ENCODE measurements at regions not wholly inside any gene's neighbourhood (a gene's known extent, or its start where the extent isn't known, plus 50 kb on each side); places are given as distances from the start of the nearest gene placed in this dataset.

GRCh38 chr7:35329026-35329425, 75.1 kb upstream of the TBX20 start:
- H2BK12ac ChIP-seq (ENCODE audit: low read length): no peak overlapping the region
- no peaks in the 10 kb centered on the region for H3K27me3 ChIP-seq (ENCODE audit: control insufficient read depth in 3 of 3, insufficient read depth in 3 of 3, low read depth in 1 of 3, low read length in 3 of 3)
- no peak for DNase-seq (ENCODE audit: low spot score)
- no peak overlapping the region for H3K27ac ChIP-seq (replicated peaks; ENCODE audit: low read length)
- peaks cover 0 to 4% of the 10 kb centered on the region in 2 donors for H3K4me1 ChIP-seq (ENCODE audit: control insufficient read depth in 2 of 2, insufficient read depth in 1 of 2, low read depth in 1 of 2, low read length in 2 of 2)
- H2BK5ac ChIP-seq (ENCODE audit: low read length): no peak overlapping the region
- no peak overlapping the region for H3K4me3 ChIP-seq (ENCODE audit: low read length in 2 of 2)
- no peaks in the 10 kb centered on the region for H3K9me3 ChIP-seq (replicated peaks in 1 of 2; ENCODE audit: control insufficient read depth in 2 of 2, insufficient read depth in 1 of 2, low read depth in 1 of 2, low read length in 2 of 2)
- H2AFZ ChIP-seq (ENCODE audit: low read length): no peak overlapping the region
- H3K4ac ChIP-seq (ENCODE audit: low read length): no peak overlapping the region
- H2BK120ac ChIP-seq (ENCODE audit: low read depth, low read length): no peak overlapping the region
- H3K36me3 ChIP-seq (replicated peaks in 1 of 2; ENCODE audit: control insufficient read depth in 2 of 2, insufficient read depth in 2 of 2, low read length in 2 of 2): no peaks in the 10 kb centered on the region
- no peak overlapping the region for H2AK5ac ChIP-seq (ENCODE audit: low read depth, low read length)
- no peak overlapping the region for H3K14ac ChIP-seq (ENCODE audit: low read length)
- H3K79me1 ChIP-seq (ENCODE audit: low read depth, low read length): no peaks in the 10 kb centered on the region
- no peak overlapping the region for H3K23ac ChIP-seq (ENCODE audit: low read depth, low read length, poor library complexity)
- no peak overlapping the region for H4K91ac ChIP-seq (ENCODE audit: low read depth, low read length, poor library complexity)
- H3K9ac ChIP-seq (ENCODE audit: low read depth, low read length, poor library complexity): no peak overlapping the region
- no CpG with 5 or more reads among the region's 1 CpG for WGBS, 2 donors (ENCODE audit: extremely low coverage in 2 of 2, insufficient read length in 2 of 2, insufficient replicate concordance in 1 of 2)
- H3K18ac ChIP-seq (ENCODE audit: low read length): no peak overlapping the region
- no peak overlapping the region for H3K4me2 ChIP-seq (ENCODE audit: insufficient read depth, low read length, poor library complexity, severe bottlenecking)
- H2BK15ac ChIP-seq (ENCODE audit: low read length): no peak overlapping the region
- no peak overlapping the region for H4K8ac ChIP-seq (ENCODE audit: low read depth, low read length)

- H2BK5ac ChIP-seq (ENCODE audit: low read length): no peak overlapping the region
- H2AFZ ChIP-seq (ENCODE audit: low read length): no peak overlapping the region
- H3K9me3 ChIP-seq (replicated peaks in 1 of 2; ENCODE audit: control insufficient read depth in 2 of 2, insufficient read depth in 1 of 2, low read depth in 1 of 2, low read length in 2 of 2): peaks cover 0 to 3% of the 10 kb centered on the region in 2 donors
- no peaks in the 10 kb centered on the region for H3K27me3 ChIP-seq (ENCODE audit: control insufficient read depth in 3 of 3, insufficient read depth in 3 of 3, low read depth in 1 of 3, low read length in 3 of 3)
- no peak overlapping the region for H4K8ac ChIP-seq (ENCODE audit: low read depth, low read length)
- H2BK12ac ChIP-seq (ENCODE audit: low read length): no peak overlapping the region
- H3K18ac ChIP-seq (ENCODE audit: low read length): no peak overlapping the region
- H3K36me3 ChIP-seq (replicated peaks in 1 of 2; ENCODE audit: control insufficient read depth in 2 of 2, insufficient read depth in 2 of 2, low read length in 2 of 2): no peaks in the 10 kb centered on the region
- no peak overlapping the region for H2BK120ac ChIP-seq (ENCODE audit: low read depth, low read length)
- no peak overlapping the region for H3K4me2 ChIP-seq (ENCODE audit: insufficient read depth, low read length, poor library complexity, severe bottlenecking)
- H2AK5ac ChIP-seq (ENCODE audit: low read depth, low read length): no peak overlapping the region
- no peak overlapping the region for H3K23ac ChIP-seq (ENCODE audit: low read depth, low read length, poor library complexity)
- no CpG with 5 or more reads among the region's 4 CpGs for WGBS, 2 donors (ENCODE audit: extremely low coverage in 2 of 2, insufficient read length in 2 of 2, insufficient replicate concordance in 1 of 2)
- no peak overlapping the region for H3K4ac ChIP-seq (ENCODE audit: low read length)
- no peak overlapping the region for H3K9ac ChIP-seq (ENCODE audit: low read depth, low read length, poor library complexity)
- H2BK15ac ChIP-seq (ENCODE audit: low read length): no peak overlapping the region
- no peak overlapping the region for H4K91ac ChIP-seq (ENCODE audit: low read depth, low read length, poor library complexity)
- H3K79me1 ChIP-seq (ENCODE audit: low read depth, low read length): no peaks in the 10 kb centered on the region
- no peak overlapping the region for H3K14ac ChIP-seq (ENCODE audit: low read length)
- H3K4me3 ChIP-seq (ENCODE audit: low read length in 2 of 2): no peak overlapping the region
- DNase-seq (ENCODE audit: low spot score): peak; percentile 32
- no peak overlapping the region for H3K27ac ChIP-seq (replicated peaks; ENCODE audit: low read length)
- H3K4me1 ChIP-seq (ENCODE audit: control insufficient read depth in 2 of 2, insufficient read depth in 1 of 2, low read depth in 1 of 2, low read length in 2 of 2): peaks cover 0 to 9% of the 10 kb centered on the region in 2 donors
These were observed 65.7 kb upstream of the TBX20 start for GRCh38 chr7:35319606-35320005.

- no peak overlapping the region for H4K8ac ChIP-seq (ENCODE audit: low read depth, low read length)
- H2BK120ac ChIP-seq (ENCODE audit: low read depth, low read length): no peak overlapping the region
- H3K9me3 ChIP-seq (replicated peaks in 1 of 2; ENCODE audit: control insufficient read depth in 2 of 2, insufficient read depth in 1 of 2, low read depth in 1 of 2, low read length in 2 of 2): no peaks in the 10 kb centered on the region
- no peaks in the 10 kb centered on the region for H3K79me1 ChIP-seq (ENCODE audit: low read depth, low read length)
- H2BK15ac ChIP-seq (ENCODE audit: low read length): no peak overlapping the region
- H4K91ac ChIP-seq (ENCODE audit: low read depth, low read length, poor library complexity): no peak overlapping the region
- H3K4ac ChIP-seq (ENCODE audit: low read length): no peak overlapping the region
- H3K4me3 ChIP-seq (ENCODE audit: low read length in 2 of 2): no peak overlapping the region
- H3K14ac ChIP-seq (ENCODE audit: low read length): no peak overlapping the region
- no peak overlapping the region for H2BK5ac ChIP-seq (ENCODE audit: low read length)
- no CpG with 5 or more reads among the region's 1 CpG for WGBS, 2 donors (ENCODE audit: extremely low coverage in 2 of 2, insufficient read length in 2 of 2, insufficient replicate concordance in 1 of 2)
- H3K18ac ChIP-seq (ENCODE audit: low read length): no peak overlapping the region
- peaks cover 0 to 9% of the 10 kb centered on the region in 2 donors for H3K4me1 ChIP-seq (ENCODE audit: control insufficient read depth in 2 of 2, insufficient read depth in 1 of 2, low read depth in 1 of 2, low read length in 2 of 2)
- H3K9ac ChIP-seq (ENCODE audit: low read depth, low read length, poor library complexity): no peak overlapping the region
- DNase-seq (ENCODE audit: low spot score): no peak
- no peak overlapping the region for H2BK12ac ChIP-seq (ENCODE audit: low read length)
- H3K4me2 ChIP-seq (ENCODE audit: insufficient read depth, low read length, poor library complexity, severe bottlenecking): no peak overlapping the region
- H3K23ac ChIP-seq (ENCODE audit: low read depth, low read length, poor library complexity): no peak overlapping the region
- H3K36me3 ChIP-seq (replicated peaks in 1 of 2; ENCODE audit: control insufficient read depth in 2 of 2, insufficient read depth in 2 of 2, low read length in 2 of 2): no peaks in the 10 kb centered on the region
- H3K27me3 ChIP-seq (ENCODE audit: control insufficient read depth in 3 of 3, insufficient read depth in 3 of 3, low read depth in 1 of 3, low read length in 3 of 3): no peaks in the 10 kb centered on the region
- no peak overlapping the region for H3K27ac ChIP-seq (replicated peaks; ENCODE audit: low read length)
- H2AFZ ChIP-seq (ENCODE audit: low read length): no peak overlapping the region
- H2AK5ac ChIP-seq (ENCODE audit: low read depth, low read length): no peak overlapping the region
These were observed 62.6 kb upstream of the TBX20 start for GRCh38 chr7:35316549-35316948.

GRCh38 chr7:35315517-35315916, 61.6 kb upstream of the TBX20 start:
- H3K4me2 ChIP-seq (ENCODE audit: insufficient read depth, low read length, poor library complexity, severe bottlenecking): no peak overlapping the region
- H3K4me3 ChIP-seq (ENCODE audit: low read length in 2 of 2): no peak overlapping the region
- no peak overlapping the region for H3K14ac ChIP-seq (ENCODE audit: low read length)
- no peak overlapping the region for H3K27ac ChIP-seq (replicated peaks; ENCODE audit: low read length)
- H4K8ac ChIP-seq (ENCODE audit: low read depth, low read length): no peak overlapping the region
- no peaks in the 10 kb centered on the region for H3K27me3 ChIP-seq (ENCODE audit: control insufficient read depth in 3 of 3, insufficient read depth in 3 of 3, low read depth in 1 of 3, low read length in 3 of 3)
- no peak overlapping the region for H3K9ac ChIP-seq (ENCODE audit: low read depth, low read length, poor library complexity)
- no peak overlapping the region for H2AK5ac ChIP-seq (ENCODE audit: low read depth, low read length)
- no peak overlapping the region for H2BK120ac ChIP-seq (ENCODE audit: low read depth, low read length)
- no peaks in the 10 kb centered on the region for H3K9me3 ChIP-seq (replicated peaks in 1 of 2; ENCODE audit: control insufficient read depth in 2 of 2, insufficient read depth in 1 of 2, low read depth in 1 of 2, low read length in 2 of 2)
- peaks cover 0 to 6% of the 10 kb centered on the region in 2 donors for H3K4me1 ChIP-seq (ENCODE audit: control insufficient read depth in 2 of 2, insufficient read depth in 1 of 2, low read depth in 1 of 2, low read length in 2 of 2)
- no peak overlapping the region for H3K4ac ChIP-seq (ENCODE audit: low read length)
- H3K79me1 ChIP-seq (ENCODE audit: low read depth, low read length): no peaks in the 10 kb centered on the region
- DNase-seq (ENCODE audit: low spot score): no peak
- 100% methylated on average over 1 of the region's 2 CpGs; no CpG with 5 or more reads in 1 of the 2 donors for WGBS, 2 donors (ENCODE audit: extremely low coverage in 2 of 2, insufficient read length in 2 of 2, insufficient replicate concordance in 1 of 2)
- no peak overlapping the region for H2BK5ac ChIP-seq (ENCODE audit: low read length)
- H3K18ac ChIP-seq (ENCODE audit: low read length): no peak overlapping the region
- no peak overlapping the region for H3K23ac ChIP-seq (ENCODE audit: low read depth, low read length, poor library complexity)
- no peak overlapping the region for H2BK12ac ChIP-seq (ENCODE audit: low read length)
- no peaks in the 10 kb centered on the region for H3K36me3 ChIP-seq (replicated peaks in 1 of 2; ENCODE audit: control insufficient read depth in 2 of 2, insufficient read depth in 2 of 2, low read length in 2 of 2)
- no peak overlapping the region for H2AFZ ChIP-seq (ENCODE audit: low read length)
- H4K91ac ChIP-seq (ENCODE audit: low read depth, low read length, poor library complexity): no peak overlapping the region
- H2BK15ac ChIP-seq (ENCODE audit: low read length): no peak overlapping the region

Data from neuronal stem cell (in vitro differentiated cells).